ENCODE measurements at regions not wholly inside any gene's neighbourhood (a gene's known extent, or its start where the extent isn't known, plus 50 kb on each side); places are given as distances from the start of the nearest gene placed in this dataset.
"Not testable (repeated sequence)": the region's sequence is repeated elsewhere in the genome, so short reads cannot be mapped to it uniquely, and the experiment has no call there.

DNA sequence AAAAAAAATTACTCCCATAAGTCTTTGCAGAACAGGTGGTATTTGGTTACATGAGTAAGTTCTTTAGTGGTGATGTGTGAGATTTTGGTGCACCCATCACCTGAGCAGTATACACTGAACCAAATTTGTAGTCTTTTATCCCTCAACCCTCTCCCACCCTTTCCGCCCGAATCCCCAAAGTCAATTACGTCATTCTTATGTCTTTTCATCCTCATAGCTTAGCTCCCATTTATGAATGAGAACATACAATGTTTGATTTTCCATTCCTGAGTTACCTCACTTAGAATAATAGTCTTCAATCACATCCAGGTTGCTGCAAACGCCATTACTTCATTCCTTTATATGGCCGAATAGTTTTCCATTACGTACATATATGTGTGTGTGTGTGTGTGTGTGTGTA is 2742.7 kb downstream of the ARAP2 start:
- TF ChIP-seq, protein P1, sequence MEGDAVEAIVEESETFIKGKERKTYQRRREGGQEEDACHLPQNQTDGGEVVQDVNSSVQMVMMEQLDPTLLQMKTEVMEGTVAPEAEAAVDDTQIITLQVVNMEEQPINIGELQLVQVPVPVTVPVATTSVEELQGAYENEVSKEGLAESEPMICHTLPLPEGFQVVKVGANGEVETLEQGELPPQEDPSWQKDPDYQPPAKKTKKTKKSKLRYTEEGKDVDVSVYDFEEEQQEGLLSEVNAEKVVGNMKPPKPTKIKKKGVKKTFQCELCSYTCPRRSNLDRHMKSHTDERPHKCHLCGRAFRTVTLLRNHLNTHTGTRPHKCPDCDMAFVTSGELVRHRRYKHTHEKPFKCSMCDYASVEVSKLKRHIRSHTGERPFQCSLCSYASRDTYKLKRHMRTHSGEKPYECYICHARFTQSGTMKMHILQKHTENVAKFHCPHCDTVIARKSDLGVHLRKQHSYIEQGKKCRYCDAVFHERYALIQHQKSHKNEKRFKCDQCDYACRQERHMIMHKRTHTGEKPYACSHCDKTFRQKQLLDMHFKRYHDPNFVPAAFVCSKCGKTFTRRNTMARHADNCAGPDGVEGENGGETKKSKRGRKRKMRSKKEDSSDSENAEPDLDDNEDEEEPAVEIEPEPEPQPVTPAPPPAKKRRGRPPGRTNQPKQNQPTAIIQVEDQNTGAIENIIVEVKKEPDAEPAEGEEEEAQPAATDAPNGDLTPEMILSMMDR (IDR thresholded peaks at IDR 0.05) = not testable (repeated sequence)
- not testable (repeated sequence) for TF ChIP-seq POLR2A (IDR thresholded peaks at IDR 0.05)
